B cell (primary cell): ENCODE measurements at regions not wholly inside any gene's neighbourhood (a gene's known extent, or its start where the extent isn't known, plus 50 kb on each side); places are given as distances from the start of the nearest gene placed in this dataset.

Source experiments
- CTCF ChIP-seq: fragments of 200-600 bp; IDR thresholded peaks from one replicate; pipeline ENCODE4 v1.8.0; 2022; ENCODE audit warnings: antibody characterized with exemption, mild to moderate bottlenecking
- EZH2 ChIP-seq: IDR thresholded peaks from 2 replicates; pipeline ENCODE4 v1.6.1; 2012; ENCODE audit warnings: borderline replicate concordance, low read depth, mild to moderate bottlenecking, moderate library complexity, low read length; ENCODE audit not compliant: insufficient read depth, poor library complexity, severe bottlenecking

GRCh38 chr10:131658476-131659110 is 242.2 kb upstream of the PPP2R2D start:
- TF ChIP-seq CTCF (no peak), EZH2 (no peak)
